B cell (primary cell): ENCODE measurements at regions not wholly inside any gene's neighbourhood (a gene's known extent, or its start where the extent isn't known, plus 50 kb on each side); places are given as distances from the start of the nearest gene placed in this dataset.
"Not testable (repeated sequence)": the region's sequence is repeated elsewhere in the genome, so short reads cannot be mapped to it uniquely, and the experiment has no call there.

Source experiments
- CTCF ChIP-seq: fragments of 200-600 bp; IDR thresholded peaks from one replicate; pipeline ENCODE4 v1.8.0; 2022; ENCODE audit warnings: antibody characterized with exemption, mild to moderate bottlenecking
- EZH2 ChIP-seq: IDR thresholded peaks from 2 replicates; pipeline ENCODE4 v1.6.1; 2012; ENCODE audit warnings: borderline replicate concordance, low read depth, mild to moderate bottlenecking, moderate library complexity, low read length; ENCODE audit not compliant: insufficient read depth, poor library complexity, severe bottlenecking

- not testable (repeated sequence) for TF ChIP-seq CTCF, EZH2
Measured at GRCh38 chr12:31179627-31180237, 106.1 kb downstream of the DDX11 start.
